SK-N-SH (cell line): ENCODE measurements at regions not wholly inside any gene's neighbourhood (a gene's known extent, or its start where the extent isn't known, plus 50 kb on each side); places are given as distances from the start of the nearest gene placed in this dataset.

Experiments used
- CTCF ChIA-PET: fragments of 300-600, 350-600 bp; formaldehyde crosslinking; extraction: SDS; loops from one replicate; lab custom pipeline; 2021; lab: Yijun Ruan, JAX
- POLR2A ChIA-PET: fragments of 350-600 bp; sonication (Branson Sonifier 250); formaldehyde crosslinking; extraction: SDS; loops from one replicate; lab custom pipeline; 2020; ENCODE audit warnings: antibody characterized with exemption, inconsistent platforms; lab: Yijun Ruan, JAX
- DNase-seq: peaks from one replicate; pipeline ENCODE4 v3.0.0; 2012
- H2AFZ ChIP-seq: fragments of 200-600 bp; sonication (generic); 2 replicates; pipeline ENCODE4 v1.8.1; 2016; ENCODE audit warnings: antibody characterized with exemption, mild to moderate bottlenecking, low read depth
- H3F3A ChIP-seq: fragments of 200-600 bp; sonication (generic); replicated peaks from 2 replicates; pipeline ENCODE3; 2016; ENCODE audit warnings: antibody characterized with exemption, mild to moderate bottlenecking; ENCODE audit not compliant: insufficient read depth
- H3K27ac ChIP-seq, 2 experiments: fragments of 200-500 bp in 1 of 2; fragments of 200-600 bp in 1 of 2; sonication (Bioruptor generic) in 1 of 2; sonication (generic), shearing (Covaris generic) in 1 of 2; 2 replicates each; pipeline versions ENCODE4 v1.5.1 to v1.6.1; 2014 to 2016; ENCODE audit warnings: low read depth in 2 of 2, inconsistent platforms in 1 of 2, low read length in 1 of 2, mild to moderate bottlenecking in 1 of 2, mixed read lengths in 1 of 2
- H3K27me3 ChIP-seq: fragments of 200-600 bp; sonication (generic), shearing (Covaris generic); 2 replicates; pipeline ENCODE4 v1.6.1; 2016; ENCODE audit warnings: mixed run types; ENCODE audit not compliant: insufficient read depth
- H3K36me3 ChIP-seq, 2 experiments: fragments of 200-500 bp in 1 of 2; fragments of 200-600 bp in 1 of 2; sonication (Bioruptor generic) in 1 of 2; sonication (generic) in 1 of 2; replicated peaks in 1 of 2; 2 replicates each; pipeline versions ENCODE3 to v1.5.1; 2014 to 2016; ENCODE audit warnings: low read length in 1 of 2, mild to moderate bottlenecking in 1 of 2; ENCODE audit not compliant: insufficient read depth in 2 of 2, control insufficient read depth in 1 of 2
- H3K4me1 ChIP-seq, 2 experiments: fragments of 200-500 bp in 1 of 2; fragments of 200-600 bp in 1 of 2; sonication (Bioruptor generic) in 1 of 2; sonication (generic), shearing (Covaris generic) in 1 of 2; 2 replicates each; pipeline versions ENCODE4 v1.5.1 to v1.6.1; 2014 to 2016; ENCODE audit warnings: low read depth in 1 of 2, low read length in 1 of 2, mixed run types in 1 of 2; ENCODE audit not compliant: insufficient read depth in 2 of 2, control insufficient read depth in 1 of 2
- H3K4me2 ChIP-seq: fragments of 200-600 bp; sonication (generic), shearing (Covaris generic); 2 replicates; pipeline ENCODE4 v1.6.1; 2017; ENCODE audit warnings: mixed run types
- H3K4me3 ChIP-seq, 2 experiments: fragments of 200-500 bp in 1 of 2; fragments of 200-600 bp in 1 of 2; sonication (Bioruptor generic) in 1 of 2; sonication (generic), shearing (Covaris generic) in 1 of 2; 2 replicates each; pipeline versions ENCODE4 v1.5.1 to v1.8.1; 2014 to 2016; ENCODE audit warnings: low read depth in 2 of 2, inconsistent platforms in 1 of 2, low read length in 1 of 2, mild to moderate bottlenecking in 1 of 2, mixed read lengths in 1 of 2, moderate library complexity in 1 of 2
- H3K79me2 ChIP-seq: fragments of 200-600 bp; sonication (generic); 2 replicates; pipeline ENCODE4 v1.8.1; 2017; ENCODE audit warnings: mild to moderate bottlenecking; ENCODE audit not compliant: insufficient read depth
- H3K9ac ChIP-seq: fragments of 200-600 bp; sonication (generic); 2 replicates; pipeline ENCODE4 v1.6.1; 2017; ENCODE audit warnings: mixed run types
- H3K9me2 ChIP-seq: fragments of 200-600 bp; sonication (generic); 2 replicates; pipeline ENCODE4 v1.6.1; 2017; ENCODE audit warnings: mixed run types
- H3K9me3 ChIP-seq: fragments of 200-600 bp; sonication (generic); 2 replicates; pipeline ENCODE4 v1.6.1; 2017; ENCODE audit warnings: mixed run types, mild to moderate bottlenecking, moderate library complexity
- H4K20me1 ChIP-seq: fragments of 200-600 bp; sonication (generic); 2 replicates; pipeline ENCODE4 v1.6.1; 2017; ENCODE audit warnings: mild to moderate bottlenecking, mixed run types; ENCODE audit not compliant: insufficient read depth
- CHD2 ChIP-seq: fragments of 150-350 bp; IDR thresholded peaks from 2 replicates; pipeline ENCODE4 v1.6.1; 2018; ENCODE audit warnings: low read length; ENCODE audit not compliant: partially characterized antibody
- ELF1 ChIP-seq: IDR thresholded peaks from 2 replicates; pipeline ENCODE4 v1.4.0; 2012
- EP300 ChIP-seq, 2 experiments: IDR thresholded peaks; 2 replicates each; pipeline versions ENCODE4 v1.4.0 to v1.6.1; 2012; ENCODE audit warnings: borderline replicate concordance in 1 of 2, low read depth in 1 of 2, low read length in 1 of 2
- EZH2phosphoT487 ChIP-seq: fragments of 200-600 bp; sonication (generic); IDR thresholded peaks from 2 replicates; pipeline ENCODE4 v1.6.1; 2017; ENCODE audit warnings: low read depth, mixed run types, mild to moderate bottlenecking, antibody characterized with exemption, moderate library complexity, borderline replicate concordance
- FOSL2 ChIP-seq: IDR thresholded peaks from 2 replicates; pipeline ENCODE4 v1.4.0; 2012; ENCODE audit warnings: low read depth, mild to moderate bottlenecking, moderate library complexity, borderline replicate concordance
- FOXJ3 ChIP-seq: sonication (generic); formaldehyde crosslinking; IDR thresholded peaks from 2 replicates; pipeline ENCODE4 v1.5.1; 2020; ENCODE audit warnings: mild to moderate bottlenecking, missing genetic modification reagents
- GABPA ChIP-seq: IDR thresholded peaks from 2 replicates; pipeline ENCODE4 v1.4.0; 2012; ENCODE audit warnings: low read depth, mild to moderate bottlenecking
- JUND ChIP-seq: IDR thresholded peaks from 2 replicates; pipeline ENCODE4 v1.4.0; 2012
- MXI1 ChIP-seq: IDR thresholded peaks from 2 replicates; pipeline ENCODE4 v1.6.1; 2012; ENCODE audit warnings: mild to moderate bottlenecking, low read depth, low read length, improper control_type of control experiment
- NRF1 ChIP-seq: IDR thresholded peaks from 2 replicates; pipeline ENCODE4 v1.6.1; 2012; ENCODE audit warnings: low read depth, mild to moderate bottlenecking, low read length
- POLR2AphosphoS5 ChIP-seq: IDR thresholded peaks from 2 replicates; pipeline ENCODE4 v1.6.1; 2012; ENCODE audit warnings: low read depth, low read length
- RAD21 ChIP-seq: IDR thresholded peaks from 2 replicates; pipeline ENCODE4 v1.6.1; 2012; ENCODE audit warnings: mild to moderate bottlenecking, low read length
- RFX5 ChIP-seq: IDR thresholded peaks from 2 replicates; pipeline ENCODE4 v1.6.1; 2012; ENCODE audit warnings: mild to moderate bottlenecking, improper control_type of control experiment, low read length
- RXRA ChIP-seq: IDR thresholded peaks from 2 replicates; pipeline ENCODE4 v1.4.0; 2012; ENCODE audit warnings: low read depth, mild to moderate bottlenecking, borderline replicate concordance
- TCF12 ChIP-seq: IDR thresholded peaks from 2 replicates; pipeline ENCODE4 v1.4.0; 2012
- YY1 ChIP-seq: IDR thresholded peaks from 2 replicates; pipeline ENCODE4 v1.4.0; 2012; ENCODE audit warnings: low read depth, mild to moderate bottlenecking
- WGBS: methylation state at CpG from one replicate; pipeline ENCODE4 v1.1.6; 2017; ENCODE audit warnings: low lambda C conversion rate; 5-methylcytosine and 5-hydroxymethylcytosine counted together
- TF ChIP-seq, protein P1 (sequence below): IDR thresholded peaks from 2 replicates; pipeline ENCODE4 v1.4.0; 2012; ENCODE audit warnings: low read depth, borderline replicate concordance
- TF ChIP-seq, protein P2 (sequence below): IDR thresholded peaks from 2 replicates; pipeline ENCODE4; 2012

- Histone ChIP-seq H3F3A (no peaks in the 10 kb centered on the region), H3K9me2 (no peaks in the 10 kb centered on the region), H4K20me1 (no peaks in the 10 kb centered on the region), H2AFZ (no peak overlapping the region), H3K27ac (no peak overlapping the region), H3K79me2 (no peaks in the 10 kb centered on the region), H3K4me2 (no peak overlapping the region), H3K9me3 (no peaks in the 10 kb centered on the region), H3K4me1 (peaks cover 0 to 11% of the 10 kb centered on the region in 2 experiments; a peak in 2 of 4 replicates), H3K4me3 (no peak overlapping the region), H3K36me3 (no peaks in the 10 kb centered on the region), H3K9ac (no peak overlapping the region), H3K27me3 (no peaks in the 10 kb centered on the region; the same call in 1 of the 2 replicates)
- WGBS, result 52% methylated on average over 7 of the region's 7 CpGs
- CTCF ChIA-PET, result no interaction called here
- POLR2A ChIA-PET, result no interaction called here
- TF ChIP-seq FOXJ3 (no peak), FOSL2 (no peak), TCF12 (no peak), RXRA (no peak), EZH2phosphoT487 (no peak), JUND (no peak), RFX5 (no peak), CHD2 (no peak), POLR2AphosphoS5 (no peak), GABPA (no peak)
- TF ChIP-seq, protein P1, sequence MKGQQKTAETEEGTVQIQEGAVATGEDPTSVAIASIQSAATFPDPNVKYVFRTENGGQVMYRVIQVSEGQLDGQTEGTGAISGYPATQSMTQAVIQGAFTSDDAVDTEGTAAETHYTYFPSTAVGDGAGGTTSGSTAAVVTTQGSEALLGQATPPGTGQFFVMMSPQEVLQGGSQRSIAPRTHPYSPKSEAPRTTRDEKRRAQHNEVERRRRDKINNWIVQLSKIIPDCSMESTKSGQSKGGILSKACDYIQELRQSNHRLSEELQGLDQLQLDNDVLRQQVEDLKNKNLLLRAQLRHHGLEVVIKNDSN, result no peak
- DNase-seq, result no peak
These were observed 140.5 kb upstream of the PLET1 start for GRCh38 chr11:112401036-112401769.

DNA sequence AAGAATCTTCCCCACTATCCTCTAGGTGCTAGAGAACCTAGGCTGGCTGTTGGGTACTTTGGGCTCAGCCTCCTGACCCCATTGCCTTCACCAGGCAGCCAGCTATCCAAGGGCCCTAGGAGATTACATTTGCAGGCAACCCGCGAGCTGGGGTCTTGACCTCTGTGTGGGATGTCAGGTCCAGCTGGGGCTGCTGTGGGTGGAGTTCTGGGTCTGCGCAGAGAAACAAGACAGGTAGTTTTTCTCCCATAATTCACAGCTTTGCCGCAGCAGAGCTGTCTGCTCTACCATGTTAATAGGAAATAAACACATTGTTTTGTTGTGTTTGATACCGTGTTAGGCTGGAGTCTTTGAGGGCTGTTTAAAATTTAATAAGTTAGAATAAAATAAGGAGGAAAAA is 142.8 kb upstream of the PLET1 start:
- H3K9ac ChIP-seq, result no peak overlapping the region
- no peaks in the 10 kb centered on the region for H3F3A ChIP-seq
- CTCF ChIA-PET, result no interaction called here
- no peaks in the 10 kb centered on the region for H3K9me2 ChIP-seq
- POLR2A ChIA-PET, result no interaction called here
- H2AFZ ChIP-seq, result no peak overlapping the region
- WGBS, result 59% methylated on average over 5 of the region's 5 CpGs
- peaks cover 0 to 11% of the 10 kb centered on the region in 2 experiments; a peak in 2 of 4 replicates for H3K4me1 ChIP-seq
- no peak overlapping the region for H3K4me2 ChIP-seq
- DNase-seq, result no peak
- H3K27me3 ChIP-seq, result no peaks in the 10 kb centered on the region; the same call in 1 of the 2 replicates
- no peaks in the 10 kb centered on the region for H3K79me2 ChIP-seq
- H3K4me3 ChIP-seq, result no peak overlapping the region
- no peak overlapping the region for H3K27ac ChIP-seq
- TF ChIP-seq ELF1 (no peak), NRF1 (no peak), YY1 (no peak), RXRA (no peak), EP300 (IDR thresholded peaks at IDR 0.05; ENCODE audit: borderline replicate concordance in 1 of 2, low read depth in 1 of 2, low read length in 1 of 2) (no peak), RAD21 (no peak), TCF12 (no peak), MXI1 (no peak)
- TF ChIP-seq, protein P2, sequence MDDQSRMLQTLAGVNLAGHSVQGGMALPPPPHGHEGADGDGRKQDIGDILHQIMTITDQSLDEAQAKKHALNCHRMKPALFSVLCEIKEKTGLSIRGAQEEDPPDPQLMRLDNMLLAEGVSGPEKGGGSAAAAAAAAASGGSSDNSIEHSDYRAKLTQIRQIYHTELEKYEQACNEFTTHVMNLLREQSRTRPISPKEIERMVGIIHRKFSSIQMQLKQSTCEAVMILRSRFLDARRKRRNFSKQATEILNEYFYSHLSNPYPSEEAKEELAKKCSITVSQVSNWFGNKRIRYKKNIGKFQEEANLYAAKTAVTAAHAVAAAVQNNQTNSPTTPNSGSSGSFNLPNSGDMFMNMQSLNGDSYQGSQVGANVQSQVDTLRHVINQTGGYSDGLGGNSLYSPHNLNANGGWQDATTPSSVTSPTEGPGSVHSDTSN, result no peak
- H4K20me1 ChIP-seq, result no peaks in the 10 kb centered on the region
- no peaks in the 10 kb centered on the region for H3K36me3 ChIP-seq
- H3K9me3 ChIP-seq, result no peaks in the 10 kb centered on the region
